Trophoblast cell (in vitro differentiated cells and primary cell): ENCODE measurements at regions not wholly inside any gene's neighbourhood (a gene's known extent, or its start where the extent isn't known, plus 50 kb on each side); places are given as distances from the start of the nearest gene placed in this dataset.

ENCODE experiments used
- DNase-seq, 2 donors: peaks; one replicate each; pipeline ENCODE4 v3.0.0-alpha.2; 2016
- H2AFZ ChIP-seq: 2 replicates; pipeline ENCODE4 v1.6.1; 2013; ENCODE audit warnings: low read length, moderate library complexity, mild to moderate bottlenecking; ENCODE audit not compliant: insufficient read depth, poor library complexity
- H2AK5ac ChIP-seq: 2 replicates; pipeline ENCODE4 v1.6.1; 2013; ENCODE audit warnings: mild to moderate bottlenecking, low read length
- H2BK120ac ChIP-seq: 2 replicates; pipeline ENCODE4 v1.6.1; 2013; ENCODE audit warnings: low read length, mild to moderate bottlenecking, moderate library complexity; ENCODE audit not compliant: insufficient read depth, poor library complexity
- H2BK12ac ChIP-seq: 2 replicates; pipeline ENCODE4 v1.6.1; 2013; ENCODE audit warnings: mild to moderate bottlenecking, low read length, moderate library complexity
- H2BK5ac ChIP-seq: 2 replicates; pipeline ENCODE4 v1.6.1; 2013; ENCODE audit warnings: low read length, low read depth, moderate library complexity, mild to moderate bottlenecking; ENCODE audit not compliant: poor library complexity
- H3K14ac ChIP-seq: 2 replicates; pipeline ENCODE4 v1.6.1; 2013; ENCODE audit warnings: mild to moderate bottlenecking, low read length
- H3K18ac ChIP-seq: 2 replicates; pipeline ENCODE4 v1.6.1; 2013; ENCODE audit warnings: mild to moderate bottlenecking, low read length
- H3K23ac ChIP-seq: 2 replicates; pipeline ENCODE4 v1.6.1; 2013; ENCODE audit warnings: low read length
- H3K27ac ChIP-seq: 2 replicates; pipeline ENCODE4 v1.5.1; 2013; ENCODE audit warnings: low read depth, mild to moderate bottlenecking, inconsistent platforms, low read length, moderate library complexity
- H3K27me3 ChIP-seq: 2 replicates; pipeline ENCODE4 v1.6.1; 2013; ENCODE audit warnings: inconsistent platforms, mild to moderate bottlenecking, low read length, moderate library complexity; ENCODE audit not compliant: insufficient read depth
- H3K36me3 ChIP-seq, 2 experiments: 1 replicate in 1 of 2; 2 replicates in 1 of 2; pipeline ENCODE4 v1.6.1; 2013; ENCODE audit warnings: low read length in 2 of 2, mild to moderate bottlenecking in 2 of 2, moderate library complexity in 1 of 2; ENCODE audit not compliant: insufficient read depth in 2 of 2, control insufficient read depth in 1 of 2
- H3K4ac ChIP-seq: 2 replicates; pipeline ENCODE4 v1.6.1; 2013; ENCODE audit warnings: low read depth, mild to moderate bottlenecking, low read length, moderate library complexity
- H3K4me1 ChIP-seq, 2 experiments: 1 replicate in 1 of 2; 2 replicates in 1 of 2; pipeline ENCODE4 v1.6.1; 2013; ENCODE audit warnings: low read length in 2 of 2, mild to moderate bottlenecking in 2 of 2, moderate library complexity in 1 of 2; ENCODE audit not compliant: insufficient read depth in 2 of 2, control insufficient read depth in 1 of 2
- H3K4me2 ChIP-seq: 2 replicates; pipeline ENCODE4 v1.6.1; 2013; ENCODE audit warnings: inconsistent platforms, mild to moderate bottlenecking, low read length, moderate library complexity
- H3K4me3 ChIP-seq: 2 replicates; pipeline ENCODE4 v1.5.1; 2013; ENCODE audit warnings: mild to moderate bottlenecking, low read depth, low read length, inconsistent platforms
- H3K79me1 ChIP-seq: one replicate; pipeline ENCODE4 v1.6.1; 2013; ENCODE audit warnings: low read length
- H3K79me2 ChIP-seq: 2 replicates; pipeline ENCODE4 v1.6.1; 2013; ENCODE audit warnings: low read length, mild to moderate bottlenecking; ENCODE audit not compliant: control insufficient read depth, insufficient read depth, poor library complexity
- H3K9ac ChIP-seq: 2 replicates; pipeline ENCODE4 v1.6.1; 2013; ENCODE audit warnings: mild to moderate bottlenecking, low read length
- H3K9me3 ChIP-seq: 2 replicates; pipeline ENCODE4 v1.6.1; 2013; ENCODE audit warnings: low read depth, mild to moderate bottlenecking, control low read depth, inconsistent platforms, low read length; ENCODE audit not compliant: insufficient read depth
- H4K12ac ChIP-seq: 2 replicates; pipeline ENCODE4 v1.6.1; 2013; ENCODE audit warnings: low read depth, mild to moderate bottlenecking, low read length, moderate library complexity
- H4K8ac ChIP-seq: 2 replicates; pipeline ENCODE4 v1.6.1; 2013; ENCODE audit warnings: low read depth, mild to moderate bottlenecking, low read length, moderate library complexity
- H4K91ac ChIP-seq: one replicate; pipeline ENCODE4 v1.6.1; 2013; ENCODE audit warnings: low read depth, mild to moderate bottlenecking, low read length, moderate library complexity
- WGBS: extraction: QIAGEN DNeasy Blood & Tissue Kit; methylation state at CpG from one replicate; pipeline ENCODE4 v1.1.7; 2013; ENCODE audit warnings: missing lambda C conversion rate; ENCODE audit not compliant: insufficient read length, insufficient coverage; ENCODE audit errors: extremely low coverage; 5-methylcytosine and 5-hydroxymethylcytosine counted together

- no peak overlapping the region for H4K8ac ChIP-seq
- H3K27ac ChIP-seq: no peak overlapping the region
- H3K79me2 ChIP-seq: no peaks in the 10 kb centered on the region
- H2BK120ac ChIP-seq: no peak overlapping the region
- H2BK5ac ChIP-seq: no peak overlapping the region
- peaks cover 5% of the 10 kb centered on the region in 2 experiments for H3K4me1 ChIP-seq
- H3K27me3 ChIP-seq: no peaks in the 10 kb centered on the region
- H2AK5ac ChIP-seq: no peak overlapping the region
- H3K79me1 ChIP-seq: no peaks in the 10 kb centered on the region
- no peak overlapping the region for H3K23ac ChIP-seq
- no peak overlapping the region for H4K91ac ChIP-seq
- H2AFZ ChIP-seq: no peak overlapping the region
- H3K14ac ChIP-seq: no peak overlapping the region
- no peak overlapping the region for H4K12ac ChIP-seq
- H3K4me2 ChIP-seq: no peak overlapping the region
- no CpG with 5 or more reads among the region's 1 CpG for WGBS
- H3K4me3 ChIP-seq: no peak overlapping the region
- no peak overlapping the region for H2BK12ac ChIP-seq
- H3K9ac ChIP-seq: no peak overlapping the region
- no peak overlapping the region for H3K4ac ChIP-seq
- DNase-seq: no peak
- H3K9me3 ChIP-seq: peaks cover 3% of the 10 kb centered on the region
- no peak overlapping the region for H3K18ac ChIP-seq
- no peaks in the 10 kb centered on the region for H3K36me3 ChIP-seq
Measured at GRCh38 chr13:43992211-43992610, 112.5 kb downstream of the LACC1 start.

- H2BK120ac ChIP-seq: no peak overlapping the region
- H3K9me3 ChIP-seq: peaks cover 3% of the 10 kb centered on the region
- H3K4me1 ChIP-seq: peaks cover 5% of the 10 kb centered on the region in 2 experiments
- no peak overlapping the region for H4K12ac ChIP-seq
- H3K18ac ChIP-seq: no peak overlapping the region
- no peak overlapping the region for H3K14ac ChIP-seq
- DNase-seq: no peak
- H2BK12ac ChIP-seq: no peak overlapping the region
- no peaks in the 10 kb centered on the region for H3K79me2 ChIP-seq
- no CpG with 5 or more reads among the region's 7 CpGs for WGBS
- H3K23ac ChIP-seq: no peak overlapping the region
- no peak overlapping the region for H2AK5ac ChIP-seq
- no peaks in the 10 kb centered on the region for H3K79me1 ChIP-seq
- H3K4ac ChIP-seq: no peak overlapping the region
- no peaks in the 10 kb centered on the region for H3K36me3 ChIP-seq
- no peak overlapping the region for H2BK5ac ChIP-seq
- H3K27me3 ChIP-seq: no peaks in the 10 kb centered on the region
- H3K4me3 ChIP-seq: no peak overlapping the region
- no peak overlapping the region for H3K27ac ChIP-seq
- no peak overlapping the region for H3K4me2 ChIP-seq
- H4K91ac ChIP-seq: no peak overlapping the region
- H3K9ac ChIP-seq: no peak overlapping the region
- H2AFZ ChIP-seq: no peak overlapping the region
- H4K8ac ChIP-seq: no peak overlapping the region
Measured at GRCh38 chr13:43994999-43995859, 115.5 kb downstream of the LACC1 start.

- no peak overlapping the region for H3K4me2 ChIP-seq
- no peak overlapping the region for H3K14ac ChIP-seq
- peaks cover 5% of the 10 kb centered on the region in 2 experiments for H3K4me1 ChIP-seq
- DNase-seq: no peak
- H3K27ac ChIP-seq: no peak overlapping the region
- no peak overlapping the region for H2AK5ac ChIP-seq
- H2BK120ac ChIP-seq: no peak overlapping the region
- no peak overlapping the region for H4K91ac ChIP-seq
- no peaks in the 10 kb centered on the region for H3K27me3 ChIP-seq
- no peak overlapping the region for H3K18ac ChIP-seq
- H3K4ac ChIP-seq: no peak overlapping the region
- peaks cover 3% of the 10 kb centered on the region for H3K9me3 ChIP-seq
- H4K12ac ChIP-seq: no peak overlapping the region
- H2BK12ac ChIP-seq: no peak overlapping the region
- H2AFZ ChIP-seq: no peak overlapping the region
- H3K79me2 ChIP-seq: no peaks in the 10 kb centered on the region
- no peaks in the 10 kb centered on the region for H3K36me3 ChIP-seq
- no peak overlapping the region for H2BK5ac ChIP-seq
- no CpG with 5 or more reads among the region's 1 CpG for WGBS
- H3K23ac ChIP-seq: no peak overlapping the region
- H4K8ac ChIP-seq: no peak overlapping the region
- no peak overlapping the region for H3K9ac ChIP-seq
- no peak overlapping the region for H3K4me3 ChIP-seq
- no peaks in the 10 kb centered on the region for H3K79me1 ChIP-seq
Measured at GRCh38 chr13:43996221-43996620, 116.5 kb downstream of the LACC1 start.

DNA sequence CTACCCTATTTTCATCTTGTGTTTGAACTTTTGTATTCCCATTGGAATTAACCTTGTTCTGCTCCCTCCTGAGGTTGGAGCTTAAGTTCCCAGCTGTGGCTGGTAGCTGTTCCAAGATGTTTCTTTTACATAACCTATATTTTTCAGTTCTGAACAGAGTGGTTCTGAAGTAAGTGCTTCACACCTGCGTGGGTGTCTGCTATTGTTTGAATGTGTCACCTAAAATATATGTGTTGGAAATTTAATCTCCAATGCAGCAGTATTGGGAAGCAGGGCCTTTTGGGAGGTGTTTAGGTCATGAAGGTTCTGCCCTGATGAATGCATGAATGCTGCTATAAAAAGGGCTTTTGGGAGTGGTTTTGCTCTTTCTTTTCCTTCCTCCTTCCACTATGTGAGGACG, 123.8 kb downstream of the LACC1 start:
- Histone ChIP-seq H4K91ac (no peak overlapping the region), H2BK5ac (no peak overlapping the region)
- WGBS: no CpG with 5 or more reads among the region's 2 CpGs

More for the DNA sequence above, 123.8 kb downstream of the LACC1 start:
- Histone ChIP-seq H3K79me1 (peaks cover 2% of the 10 kb centered on the region), H2AK5ac (no peak overlapping the region), H3K18ac (no peak overlapping the region), H3K14ac (no peak overlapping the region), H3K4me1 (peaks cover 0 to 4% of the 10 kb centered on the region in 2 experiments), H4K12ac (no peak overlapping the region), H3K27ac (no peak overlapping the region), H2BK12ac (no peak overlapping the region), H3K27me3 (no peaks in the 10 kb centered on the region), H3K9me3 (no peaks in the 10 kb centered on the region), H2BK120ac (no peak overlapping the region), H4K8ac (no peak overlapping the region), H3K36me3 (no peaks in the 10 kb centered on the region), H3K4me2 (no peak overlapping the region), H2AFZ (no peak overlapping the region), H3K9ac (no peak overlapping the region), H3K79me2 (no peaks in the 10 kb centered on the region), H3K23ac (no peak overlapping the region), H3K4me3 (no peak overlapping the region), H3K4ac (no peak overlapping the region)
- no peak for DNase-seq
